HG03103 (cell line): ENCODE measurements at regions not wholly inside any gene's neighbourhood (a gene's known extent, or its start where the extent isn't known, plus 50 kb on each side); places are given as distances from the start of the nearest gene placed in this dataset.
"Not testable (repeated sequence)": the region's sequence is repeated elsewhere in the genome, so short reads cannot be mapped to it uniquely, and the experiment has no call there.

ENCODE experiments used
- ATAC-seq: cut with Tn5 transposase; IDR thresholded peaks from one replicate; pipeline ENCODE4 v1.9.1; 2021; ENCODE audit warnings: low read depth; ENCODE audit not compliant: unreplicated experiment

- ATAC-seq, result no peak
Observed at GRCh38 chr6:51203504-51203903, 384.8 kb downstream of the TFAP2B start.

DNA sequence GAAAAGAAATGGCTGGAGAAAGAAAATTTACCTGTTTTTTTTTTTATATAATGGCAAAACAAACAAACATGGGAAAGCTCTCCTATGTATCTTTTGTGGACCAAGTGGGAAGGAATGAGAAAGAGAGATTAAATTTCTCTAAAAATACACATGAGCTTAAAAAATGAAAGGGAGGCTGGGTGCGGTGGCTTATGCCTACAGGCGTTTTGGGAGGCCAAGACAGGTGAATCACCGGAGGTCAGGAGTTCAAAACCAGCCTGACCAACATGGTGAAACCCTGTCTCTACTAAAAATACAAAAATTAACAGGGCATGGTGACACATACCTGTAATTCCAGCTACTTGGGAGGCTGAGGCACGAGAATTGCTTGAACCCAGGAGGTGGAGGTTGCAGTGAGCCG lies 388.0 kb downstream of the TFAP2B start:
- not testable (repeated sequence) for ATAC-seq

- ATAC-seq, result no peak
Observed at GRCh38 chr6:51209651-51210050, 391.0 kb downstream of the TFAP2B start.

DNA sequence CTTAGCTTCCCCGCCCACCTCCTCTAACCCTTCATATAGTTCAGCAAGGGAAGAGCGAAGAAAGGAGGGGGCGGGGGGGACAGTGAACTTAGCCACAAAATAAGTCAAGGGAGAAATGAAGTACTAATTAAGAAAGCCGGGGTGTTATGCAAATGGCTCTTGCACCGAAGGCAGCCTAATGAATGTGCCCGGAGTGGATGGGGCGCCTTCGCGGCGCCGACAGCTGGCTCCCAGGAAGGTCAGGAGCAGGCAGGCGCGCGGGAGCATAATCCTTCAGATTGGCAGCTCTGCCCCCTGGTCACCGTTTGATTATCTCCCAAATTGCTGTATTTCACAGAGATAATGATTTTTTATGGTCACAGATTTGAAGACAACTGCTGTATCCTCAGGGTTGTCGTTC lies 395.1 kb downstream of the TFAP2B start:
- no peak for ATAC-seq

GRCh38 chr6:51214442-51214841 lies 395.8 kb downstream of the TFAP2B start:
- ATAC-seq, result no peak

DNA sequence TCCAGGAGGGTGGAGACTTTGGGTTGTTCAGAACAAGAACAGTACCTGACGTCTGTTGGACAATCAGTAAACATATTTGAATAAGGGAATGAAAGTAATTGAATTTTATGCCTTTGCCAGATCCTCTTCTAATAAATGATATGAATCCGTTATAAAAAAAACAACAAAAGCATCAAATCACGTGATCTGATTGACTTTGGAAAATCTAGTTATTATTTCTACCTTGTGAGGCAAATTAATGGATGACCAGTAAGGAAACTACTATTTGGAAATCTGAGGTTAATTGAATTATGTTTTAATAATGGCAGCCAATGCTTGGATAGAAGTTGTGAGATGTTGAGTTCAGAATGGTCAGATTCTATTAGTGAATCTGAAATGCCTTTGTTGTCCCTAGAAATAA lies 399.5 kb downstream of the TFAP2B start:
- ATAC-seq, result no peak

DNA sequence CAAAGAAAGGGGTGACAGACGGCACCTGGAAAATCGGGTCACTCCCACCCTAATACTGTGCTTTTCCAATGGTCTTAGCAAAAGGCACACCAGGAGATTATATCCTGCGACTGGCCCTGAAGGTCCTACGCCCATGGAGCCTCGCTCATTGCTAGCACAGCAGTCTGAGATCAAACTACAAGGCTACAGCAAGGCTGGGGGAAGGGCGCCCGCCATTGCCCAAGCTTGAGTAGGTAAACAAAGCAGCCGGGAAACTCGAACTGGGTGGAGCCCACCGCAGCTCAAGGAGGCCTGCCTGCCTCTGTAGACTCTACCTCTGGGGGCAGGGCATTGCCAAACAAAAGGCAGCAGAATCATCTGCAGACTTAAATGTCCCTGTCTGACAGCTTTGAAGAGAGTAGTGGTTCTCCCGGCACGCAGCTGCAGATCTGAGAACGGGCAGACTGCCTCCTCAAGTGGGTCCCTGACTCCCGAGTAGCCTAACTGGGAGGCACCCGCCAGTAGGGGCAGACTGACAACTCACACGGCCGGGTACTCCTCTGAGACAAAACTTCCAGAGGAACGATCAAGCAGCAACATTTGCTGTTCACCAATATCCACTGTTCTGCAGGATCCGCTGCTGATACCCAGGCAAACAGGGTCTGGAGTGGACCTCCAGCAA lies 406.0 kb downstream of the TFAP2B start:
- not testable (repeated sequence) for ATAC-seq

- ATAC-seq, result no peak
Observed at GRCh38 chr6:51241376-51241775, 422.7 kb downstream of the TFAP2B start.

- ATAC-seq, result no peak
Observed at GRCh38 chr6:51249798-51250197, 431.1 kb downstream of the TFAP2B start.

- ATAC-seq, result no peak
Observed at GRCh38 chr6:51250317-51250716, 431.6 kb downstream of the TFAP2B start.

- ATAC-seq, result no peak
Observed at GRCh38 chr6:51257938-51258337, 439.3 kb downstream of the TFAP2B start.

DNA sequence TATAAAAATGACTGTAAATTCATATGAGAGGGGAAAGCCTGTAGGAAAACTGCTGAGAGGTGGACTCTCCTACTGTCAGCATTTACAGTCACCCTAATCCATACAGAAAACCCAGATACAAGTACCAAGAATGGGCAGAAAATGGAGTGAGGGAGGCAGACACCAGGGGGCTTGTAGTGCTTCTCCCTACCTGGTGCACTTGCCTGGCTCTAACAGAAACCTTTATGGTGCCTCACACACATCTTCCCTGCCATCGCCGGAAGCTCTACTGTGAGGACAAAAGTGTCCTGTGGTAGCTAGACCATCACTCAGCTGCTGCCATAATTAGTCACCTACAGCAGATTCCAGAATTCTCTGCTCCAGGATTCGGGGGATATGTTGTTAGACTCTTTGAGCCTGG lies 441.3 kb downstream of the TFAP2B start:
- ATAC-seq, result no peak

DNA sequence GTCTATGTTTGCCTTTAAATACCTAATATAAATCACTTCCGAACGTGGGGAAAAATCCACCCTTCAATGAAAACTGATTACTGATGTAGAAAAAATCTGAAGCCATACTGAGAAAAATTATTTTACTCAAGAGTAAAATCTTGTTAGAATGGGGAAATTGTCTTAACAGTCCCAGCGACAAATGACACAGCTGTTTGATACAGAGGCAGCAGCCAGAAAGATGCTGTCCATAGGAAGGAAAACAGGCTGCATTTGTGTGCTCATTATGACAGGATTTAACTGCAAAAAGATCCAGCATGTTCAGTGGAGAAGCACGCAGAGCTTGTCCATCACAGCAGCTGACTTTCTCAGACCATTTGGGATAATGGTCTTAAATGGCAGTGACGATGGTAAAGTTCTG lies 443.0 kb downstream of the TFAP2B start:
- no peak for ATAC-seq

DNA sequence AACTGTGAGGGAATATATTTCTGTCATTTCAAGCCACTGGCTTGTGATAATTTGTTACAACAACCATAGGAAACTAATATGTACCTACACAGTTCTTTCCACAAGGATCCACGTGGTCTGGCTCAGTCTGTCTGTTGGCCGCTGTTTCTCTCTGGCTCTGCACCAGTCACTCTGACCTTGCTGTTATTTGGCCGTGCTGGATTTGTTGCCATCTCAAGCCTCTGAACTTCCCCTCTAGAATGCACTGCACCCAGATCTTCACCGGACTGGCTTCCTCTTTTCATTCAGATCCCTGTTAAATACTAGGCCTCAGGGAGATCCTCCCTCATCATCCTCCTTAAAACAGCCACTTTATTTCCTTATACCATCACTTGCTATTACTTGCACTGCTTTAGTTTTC lies 446.8 kb downstream of the TFAP2B start:
- no peak for ATAC-seq

DNA sequence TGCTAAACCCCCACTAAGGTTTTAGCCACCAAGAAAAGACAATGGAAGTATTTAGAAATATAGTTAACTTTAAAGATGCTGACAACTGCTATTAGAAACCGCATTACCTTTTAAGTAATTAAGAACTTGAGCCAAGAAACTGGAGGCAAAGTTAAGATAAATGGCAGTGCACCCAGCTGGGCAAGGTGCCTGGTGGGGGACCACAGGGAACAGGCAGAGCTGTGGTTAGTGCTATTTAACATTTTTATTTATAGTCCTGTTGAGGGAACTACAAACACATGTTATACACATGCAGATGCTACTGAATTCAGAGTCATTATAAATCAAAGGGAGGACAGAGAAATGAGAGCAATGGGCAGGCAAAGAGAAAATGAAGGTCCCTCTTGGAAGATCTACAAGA lies 447.9 kb downstream of the TFAP2B start:
- no peak for ATAC-seq

GRCh38 chr6:51268666-51269065 lies 450.0 kb downstream of the TFAP2B start:
- ATAC-seq, result no peak

DNA sequence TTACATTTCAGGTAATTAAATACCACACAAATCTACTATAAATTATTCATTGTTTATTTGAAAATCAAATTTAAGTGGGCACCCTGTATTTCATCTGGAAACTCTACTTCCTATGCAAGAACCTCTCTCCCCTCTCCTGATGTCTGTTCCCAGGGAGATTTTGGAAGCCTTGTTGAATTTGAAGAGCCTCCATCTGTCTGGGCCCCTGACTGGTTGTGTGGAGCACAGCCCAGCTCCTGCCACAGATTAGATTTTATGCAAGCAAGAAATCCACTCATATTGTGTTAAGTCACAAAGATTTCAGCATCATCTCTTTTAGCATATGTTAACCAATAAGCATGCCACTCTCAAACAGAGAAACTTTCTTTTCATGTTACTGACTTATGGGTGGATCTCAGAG lies 451.2 kb downstream of the TFAP2B start:
- no peak for ATAC-seq

GRCh38 chr6:51271615-51272014 lies 452.9 kb downstream of the TFAP2B start:
- ATAC-seq, result no peak

DNA sequence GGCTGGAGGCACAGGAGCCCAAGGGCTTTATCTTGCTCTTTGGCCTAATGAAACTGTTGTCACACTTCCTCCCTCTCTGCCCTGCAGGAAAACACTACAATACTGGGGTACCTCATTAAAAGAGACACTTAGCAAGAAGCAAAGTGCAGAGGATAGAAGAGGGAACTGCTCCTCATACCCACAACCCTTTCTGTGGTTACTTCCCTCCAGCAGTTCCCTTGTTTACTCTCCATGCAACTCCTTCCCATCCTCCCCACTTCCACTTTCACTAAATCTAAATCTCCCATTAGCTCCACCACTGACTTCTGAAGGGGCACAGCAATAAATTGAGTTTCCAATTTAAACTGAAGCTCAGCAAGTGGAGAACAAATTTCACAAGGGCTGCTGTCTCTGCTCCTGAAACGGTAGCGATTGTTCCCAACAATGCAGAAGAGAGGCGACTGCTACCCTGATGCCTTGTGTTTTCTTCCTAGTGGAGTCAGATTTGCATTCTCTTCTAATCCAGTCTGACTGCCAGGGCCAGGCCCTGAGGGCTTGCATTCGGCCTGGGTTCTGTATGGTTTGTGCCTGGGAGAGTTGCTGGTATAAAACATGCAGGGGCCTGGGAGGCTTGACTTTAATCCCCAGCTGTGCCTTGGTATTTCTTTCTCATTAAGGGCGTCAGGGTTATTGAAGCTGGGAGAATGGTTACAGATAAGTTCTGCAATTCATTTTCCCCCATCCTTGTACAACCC lies 454.7 kb downstream of the TFAP2B start:
- ATAC-seq, result no peak

DNA sequence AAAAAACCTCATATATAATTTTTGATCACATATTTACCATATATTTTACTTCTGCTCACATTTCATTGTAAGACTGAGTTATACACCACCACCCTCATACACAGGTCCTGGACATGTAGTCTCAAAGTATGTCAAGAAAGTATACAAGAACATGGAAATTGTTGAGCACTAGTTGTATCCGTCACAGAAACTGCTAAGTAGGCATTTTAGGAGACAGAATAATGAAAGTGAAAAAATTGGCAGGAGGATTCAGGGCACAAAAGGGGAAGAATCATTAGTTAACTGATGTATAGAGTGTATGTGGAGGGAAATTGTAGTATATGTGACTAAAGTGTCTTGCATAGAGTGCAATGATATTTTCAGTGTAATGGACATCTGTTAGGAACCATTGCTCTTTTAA lies 458.8 kb downstream of the TFAP2B start:
- no peak for ATAC-seq

DNA sequence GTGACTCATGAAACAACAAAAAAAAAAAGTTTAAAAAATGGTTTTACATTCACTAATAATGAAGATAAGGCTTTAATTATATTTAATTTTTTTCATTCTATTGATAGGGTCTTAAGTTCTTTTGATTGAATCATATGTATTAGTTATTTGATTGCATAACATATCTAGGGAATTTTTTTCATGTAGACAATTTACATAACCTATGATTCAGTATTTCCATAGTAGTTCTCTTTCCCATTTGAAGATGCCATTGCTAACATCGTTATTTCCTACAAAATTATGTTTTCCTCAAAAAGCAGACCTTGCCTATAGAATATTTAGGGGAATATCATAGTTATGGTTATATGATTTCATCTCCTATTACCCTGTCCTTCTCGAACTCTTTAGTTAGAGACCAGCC lies 463.4 kb downstream of the TFAP2B start:
- ATAC-seq, result no peak

GRCh38 chr6:51283723-51284355 lies 465.2 kb downstream of the TFAP2B start:
- ATAC-seq, result no peak
